ENCODE measurements at regions not wholly inside any gene's neighbourhood (a gene's known extent, or its start where the extent isn't known, plus 50 kb on each side); places are given as distances from the start of the nearest gene placed in this dataset.

- no peaks in the 10 kb centered on the region for H3K36me3 ChIP-seq (ENCODE audit: insufficient read depth, low read length)
- peaks cover 7% of the 10 kb centered on the region for H3K4me1 ChIP-seq (ENCODE audit: insufficient read depth, low read length)
- peaks cover 5 to 6% of the 10 kb centered on the region in 2 experiments for H3K9me3 ChIP-seq (ENCODE audit: control insufficient read depth in 1 of 2, insufficient read depth in 1 of 2, low read length in 2 of 2)
- no peaks in the 10 kb centered on the region for H3K27me3 ChIP-seq (ENCODE audit: control insufficient read depth in 1 of 2, insufficient read depth in 2 of 2, low read length in 2 of 2)
- TF ChIP-seq CTCF (IDR thresholded peaks at IDR 0.05) = no peak
- no peak overlapping the region for H3K27ac Mint-ChIP-seq
- H3K4me3 Mint-ChIP-seq = no peak overlapping the region
- H3K27me3 Mint-ChIP-seq = no peaks in the 10 kb centered on the region
- intact Hi-C loops (cut with DNase I, micrococcal nuclease) = no loop called here
- ATAC-seq (ENCODE audit: poor library complexity) = no peak
- no peak overlapping the region for H3K4me3 ChIP-seq (ENCODE audit: low read length)
- peaks cover 2% of the 10 kb centered on the region for H3K9me3 Mint-ChIP-seq
- POLR2A ChIA-PET = interaction anchor here (1.2 kb wide), 1 partner anchor 12 kb away, joined by 3 read pairs; no protein-coding TSS in a partner anchor
- H3K4me1 Mint-ChIP-seq (ENCODE audit: low read depth) = peaks cover 11% of the 10 kb centered on the region
- H3K27ac ChIP-seq (ENCODE audit: low read depth in 1 of 2, low read length in 2 of 2) = no peak overlapping the region
- DNase-seq = no peak
- CTCF ChIA-PET = no interaction called here
- H3K36me3 Mint-ChIP-seq (ENCODE audit: low read depth) = no peaks in the 10 kb centered on the region
Observed at GRCh38 chr13:40446365-40446764, 220.1 kb downstream of the FOXO1 start.

- POLR2A ChIA-PET = interaction anchor here (0.7 kb wide), 1 partner anchor 762 kb away, joined by 3 read pairs; no protein-coding TSS in a partner anchor
- Histone ChIP-seq H3K9me3 (ENCODE audit: control insufficient read depth in 1 of 2, insufficient read depth in 1 of 2, low read length in 2 of 2) (peaks cover 5 to 6% of the 10 kb centered on the region in 2 experiments), H3K27me3 (ENCODE audit: control insufficient read depth in 1 of 2, insufficient read depth in 2 of 2, low read length in 2 of 2) (no peaks in the 10 kb centered on the region), H3K4me3 (ENCODE audit: low read length) (no peak overlapping the region), H3K4me1 (ENCODE audit: insufficient read depth, low read length) (peaks cover 7% of the 10 kb centered on the region), H3K27ac (ENCODE audit: low read depth in 1 of 2, low read length in 2 of 2) (no peak overlapping the region), H3K36me3 (ENCODE audit: insufficient read depth, low read length) (no peaks in the 10 kb centered on the region)
- TF ChIP-seq CTCF (IDR thresholded peaks at IDR 0.05) = no peak
- Mint-ChIP-seq H3K36me3 (ENCODE audit: low read depth) (no peaks in the 10 kb centered on the region), H3K27ac (no peak overlapping the region), H3K4me3 (no peak overlapping the region), H3K4me1 (ENCODE audit: low read depth) (peaks cover 13% of the 10 kb centered on the region), H3K27me3 (no peaks in the 10 kb centered on the region), H3K9me3 (peaks cover 2% of the 10 kb centered on the region)
- DNase-seq (no peak), ATAC-seq (ENCODE audit: poor library complexity) (no peak)
- CTCF ChIA-PET = interaction anchor here (0.5 kb wide), 1 partner anchor 198 kb away, joined by 3 read pairs; no protein-coding TSS in a partner anchor
- intact Hi-C loops (cut with DNase I, micrococcal nuclease) = no loop called here
Observed at GRCh38 chr13:40447857-40448256, 218.6 kb downstream of the FOXO1 start.

GRCh38 chr13:40452038-40452666, 214.3 kb downstream of the FOXO1 start:
- H3K27ac Mint-ChIP-seq = no peak overlapping the region
- Histone ChIP-seq H3K9me3 (ENCODE audit: control insufficient read depth in 1 of 2, insufficient read depth in 1 of 2, low read length in 2 of 2) (peaks cover 0 to 6% of the 10 kb centered on the region in 2 experiments), H3K27me3 (ENCODE audit: control insufficient read depth in 1 of 2, insufficient read depth in 2 of 2, low read length in 2 of 2) (no peaks in the 10 kb centered on the region), H3K27ac (ENCODE audit: low read depth in 1 of 2, low read length in 2 of 2) (no peak overlapping the region), H3K4me3 (ENCODE audit: low read length) (no peak overlapping the region), H3K36me3 (ENCODE audit: insufficient read depth, low read length) (no peaks in the 10 kb centered on the region), H3K4me1 (ENCODE audit: insufficient read depth, low read length) (no peaks in the 10 kb centered on the region)
- DNase-seq = no peak
- peaks cover 2% of the 10 kb centered on the region for H3K9me3 Mint-ChIP-seq
- H3K4me1 Mint-ChIP-seq (ENCODE audit: low read depth) = peaks cover 14% of the 10 kb centered on the region
- no peak for TF ChIP-seq CTCF (IDR thresholded peaks at IDR 0.05)
- H3K36me3 Mint-ChIP-seq (ENCODE audit: low read depth) = no peaks in the 10 kb centered on the region
- ChIA-PET CTCF (no interaction called here), POLR2A (interaction anchor here (0.8 kb wide), 1 partner anchor 13 kb away, joined by 3 read pairs; no protein-coding TSS in a partner anchor)
- no peak overlapping the region for H3K4me3 Mint-ChIP-seq
- H3K27me3 Mint-ChIP-seq = no peaks in the 10 kb centered on the region
- ATAC-seq (ENCODE audit: poor library complexity) = no peak
- intact Hi-C loops (cut with DNase I, micrococcal nuclease) = no loop called here
